GM21447 (cell line): ENCODE measurements at regions not wholly inside any gene's neighbourhood (a gene's known extent, or its start where the extent isn't known, plus 50 kb on each side); places are given as distances from the start of the nearest gene placed in this dataset.
A peak's percentile ranks its signal among the peaks of the same experiment; 100 is the strongest.

Experiments
- ATAC-seq: cut with Tn5 transposase; IDR thresholded peaks from one replicate; pipeline ENCODE4 v1.9.1; 2021; ENCODE audit not compliant: unreplicated experiment

GRCh38 chr12:66066137-66066928 is 64.2 kb downstream of the LLPH start:
- ATAC-seq = peak; percentile 73

- ATAC-seq = no peak
Measured at GRCh38 chr12:66065641-66066136, 64.9 kb downstream of the LLPH start.

- ATAC-seq = no peak
Measured at GRCh38 chr12:66065150-66065549, 65.4 kb downstream of the LLPH start.

GRCh38 chr12:66063916-66064315 is 66.6 kb downstream of the LLPH start:
- no peak for ATAC-seq

- no peak for ATAC-seq
Measured at GRCh38 chr12:66062290-66062625, 68.3 kb downstream of the LLPH start.

GRCh38 chr12:66061557-66062289 is 68.8 kb downstream of the LLPH start:
- no peak for ATAC-seq

- no peak for ATAC-seq
Measured at GRCh38 chr12:66061076-66061475, 69.5 kb downstream of the LLPH start.

- ATAC-seq = no peak
Measured at GRCh38 chr12:66060163-66060907, 70.2 kb downstream of the LLPH start.

GRCh38 chr12:66059666-66060065 is 70.9 kb downstream of the LLPH start:
- ATAC-seq = no peak

GRCh38 chr12:66058554-66058953 is 72.0 kb downstream of the LLPH start:
- ATAC-seq = no peak

- no peak for ATAC-seq
Measured at GRCh38 chr12:66055837-66056319, 74.7 kb downstream of the LLPH start.

- no peak for ATAC-seq
Measured at GRCh38 chr12:66052988-66053615, 77.4 kb downstream of the LLPH start.

- no peak for ATAC-seq
Measured at GRCh38 chr12:66051361-66051760, 79.2 kb downstream of the LLPH start.

GRCh38 chr12:66050610-66051009 is 79.9 kb downstream of the LLPH start:
- ATAC-seq = peak; percentile 29

- ATAC-seq = no peak
Measured at GRCh38 chr12:66050283-66050576, 80.3 kb downstream of the LLPH start.

- no peak for ATAC-seq
Measured at GRCh38 chr12:66049538-66050282, 80.8 kb downstream of the LLPH start.

GRCh38 chr12:66048835-66049537 is 81.6 kb downstream of the LLPH start:
- no peak for ATAC-seq

- no peak for ATAC-seq
Measured at GRCh38 chr12:66048218-66048834, 82.2 kb downstream of the LLPH start.

- ATAC-seq = peak; percentile 96
Measured at GRCh38 chr12:66047411-66048021, 83.0 kb downstream of the LLPH start.
